H4 (cell line): ENCODE measurements at regions not wholly inside any gene's neighbourhood (a gene's known extent, or its start where the extent isn't known, plus 50 kb on each side); places are given as distances from the start of the nearest gene placed in this dataset.
A peak's percentile ranks its signal among the peaks of the same experiment; 100 is the strongest.

ENCODE experiments used
- DNase-seq: peaks from one replicate; pipeline ENCODE4 v3.0.0-alpha.2; 2015; ENCODE audit warnings: low spot score

DNA sequence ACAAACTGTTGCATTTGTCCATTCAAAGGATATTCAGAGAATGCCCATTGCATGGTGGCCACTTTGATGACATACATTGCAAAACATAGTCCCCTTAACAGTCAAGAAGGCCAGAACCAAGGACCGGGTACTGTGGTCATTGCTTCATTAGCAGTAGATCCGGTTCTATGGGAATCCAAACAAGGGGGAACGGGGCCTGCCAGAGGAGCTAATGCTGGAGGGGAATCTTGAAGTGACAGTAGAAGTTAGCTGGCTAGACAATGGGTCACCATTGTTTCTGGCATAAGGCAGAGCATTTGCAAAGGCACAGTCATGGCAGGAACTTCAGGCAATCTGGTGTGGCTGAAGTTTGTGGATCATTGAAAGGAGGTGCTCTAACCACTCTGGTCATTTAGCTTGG is 279.7 kb downstream of the SS18 start:
- DNase-seq = no peak

DNA sequence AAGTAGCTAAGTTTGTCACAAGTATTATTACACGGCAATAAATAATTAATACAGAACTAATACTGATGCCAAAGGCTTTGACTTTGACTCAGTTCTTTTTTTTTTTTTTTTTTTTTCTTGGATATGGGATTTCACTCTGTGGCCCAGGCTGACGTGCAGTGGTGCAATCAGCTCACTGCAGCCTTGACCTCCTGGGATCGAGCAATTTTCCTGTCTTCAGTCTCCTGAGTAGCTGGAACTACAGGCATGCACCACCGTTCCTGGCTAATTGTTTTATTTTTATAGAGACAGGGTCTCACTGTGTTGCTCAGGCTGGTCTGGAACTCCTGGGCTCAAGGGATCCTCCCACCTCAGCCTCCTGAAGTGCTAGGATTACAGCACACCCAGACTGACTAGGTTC is 284.5 kb downstream of the SS18 start:
- DNase-seq = no peak

DNA sequence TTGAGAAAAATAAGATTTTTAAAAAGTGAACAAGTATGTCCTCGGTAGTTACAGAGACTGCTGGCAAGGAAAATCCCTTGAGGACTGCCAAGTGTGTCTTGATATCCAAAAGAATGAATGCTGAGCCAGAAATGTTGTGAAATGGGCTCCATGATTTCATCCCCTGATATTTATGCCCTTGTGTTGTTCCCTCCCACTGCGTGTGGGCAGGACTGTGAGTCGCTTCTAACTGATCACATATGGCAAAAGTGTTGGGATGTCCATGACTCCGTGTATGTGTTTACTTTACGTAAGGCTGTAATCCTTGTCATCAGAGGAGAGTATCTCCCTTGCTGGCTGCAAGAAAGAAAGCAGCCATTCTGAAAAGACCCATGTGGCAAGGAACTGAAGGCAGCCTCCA is 285.1 kb downstream of the SS18 start:
- DNase-seq = peak; percentile 66

DNA sequence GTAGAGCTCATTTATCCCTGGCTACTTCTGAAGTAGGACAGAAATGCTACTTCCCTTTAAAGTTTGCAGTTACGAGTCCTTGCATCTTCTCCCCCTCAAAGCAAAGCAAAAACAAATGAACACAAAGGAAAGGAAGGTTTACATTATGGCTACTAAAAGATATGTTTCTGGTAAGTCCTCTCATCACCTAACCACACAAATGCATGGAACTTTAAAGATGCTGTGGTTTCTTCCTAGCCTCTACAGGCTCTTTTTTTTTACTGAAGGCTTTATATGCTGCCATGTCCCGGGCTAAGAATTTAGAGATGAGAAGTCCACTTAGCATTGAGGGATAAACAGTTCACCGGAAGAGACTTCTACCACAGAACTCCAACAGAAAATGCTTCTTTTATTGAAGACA is 291.2 kb downstream of the SS18 start:
- DNase-seq = peak; percentile 63

DNA sequence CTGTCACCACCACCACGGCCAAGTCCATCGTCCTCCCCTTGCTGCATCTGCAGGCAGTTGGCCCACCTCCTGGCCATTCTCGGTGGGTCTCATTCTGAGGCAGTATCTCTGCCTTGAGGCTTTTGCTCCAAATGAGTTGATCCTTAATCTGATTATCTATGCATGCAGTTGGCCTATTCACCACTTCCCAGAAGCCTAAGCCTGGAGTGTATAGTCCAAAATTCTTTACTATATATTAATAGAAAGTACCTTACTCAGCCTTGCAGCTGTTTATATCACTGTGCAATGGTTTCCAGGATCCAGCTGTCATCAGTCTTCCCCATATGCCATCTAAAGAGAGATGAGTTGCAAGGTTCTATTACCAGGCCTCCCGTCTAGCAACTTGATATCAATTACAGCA is 292.4 kb downstream of the SS18 start:
- no peak for DNase-seq

DNA sequence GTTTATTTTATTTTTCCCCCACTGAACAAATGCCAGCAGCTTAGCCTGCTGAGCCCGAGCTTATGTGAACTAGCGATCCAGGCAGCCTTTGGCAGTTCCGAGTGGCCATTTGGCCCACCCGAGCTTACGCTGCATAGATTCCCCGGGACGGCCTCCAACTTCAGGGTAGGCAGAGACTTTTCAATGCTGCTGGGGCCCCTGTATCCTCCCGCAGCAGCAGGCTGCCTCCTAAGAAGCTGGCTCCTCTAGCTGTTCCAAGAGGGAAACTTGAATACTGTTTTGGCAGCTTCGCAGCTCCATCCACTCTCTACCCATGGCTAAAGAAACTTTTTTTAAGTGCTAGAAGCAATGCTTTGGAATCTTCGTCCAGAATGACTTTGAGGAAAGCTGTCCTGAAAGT is 295.2 kb downstream of the SS18 start:
- DNase-seq = no peak

DNA sequence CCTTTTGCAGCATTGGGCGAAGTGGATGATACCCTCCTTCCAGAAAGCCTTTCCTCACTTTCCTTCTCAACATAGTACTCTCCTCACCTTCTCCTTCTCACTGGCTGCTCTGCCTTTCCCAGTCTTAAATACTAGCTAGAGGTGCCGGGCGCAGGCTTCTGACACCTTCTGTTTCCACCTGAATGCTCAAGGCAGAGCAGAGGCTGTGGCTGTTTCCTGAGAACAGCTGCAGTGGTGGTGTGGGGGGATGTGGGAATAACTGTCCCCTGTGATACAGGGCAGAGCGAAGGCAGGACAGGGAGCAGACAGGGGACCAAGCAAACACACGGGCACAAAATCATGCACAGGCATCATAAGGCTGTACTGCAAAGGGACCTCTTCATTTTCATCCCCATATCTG is 303.1 kb downstream of the SS18 start:
- DNase-seq = no peak

DNA sequence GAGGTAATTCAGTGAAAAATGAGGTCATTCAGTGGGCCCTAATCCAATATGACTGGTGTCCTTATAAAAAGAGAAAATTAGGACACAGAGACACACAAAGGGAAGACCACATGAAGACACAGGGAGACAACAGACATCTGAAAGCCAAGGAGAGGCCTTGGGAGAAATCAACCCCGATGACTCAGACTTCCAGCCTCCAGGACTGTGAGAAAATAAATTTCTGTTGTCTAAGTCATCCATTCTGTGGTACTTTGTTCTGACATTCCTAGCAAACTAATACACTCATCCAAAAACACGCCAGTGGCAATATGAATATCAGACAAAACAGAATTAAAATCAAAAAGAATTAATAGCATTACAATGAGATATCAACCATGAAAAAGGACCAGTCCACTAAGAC is 303.7 kb downstream of the SS18 start:
- DNase-seq = peak; percentile 32

DNA sequence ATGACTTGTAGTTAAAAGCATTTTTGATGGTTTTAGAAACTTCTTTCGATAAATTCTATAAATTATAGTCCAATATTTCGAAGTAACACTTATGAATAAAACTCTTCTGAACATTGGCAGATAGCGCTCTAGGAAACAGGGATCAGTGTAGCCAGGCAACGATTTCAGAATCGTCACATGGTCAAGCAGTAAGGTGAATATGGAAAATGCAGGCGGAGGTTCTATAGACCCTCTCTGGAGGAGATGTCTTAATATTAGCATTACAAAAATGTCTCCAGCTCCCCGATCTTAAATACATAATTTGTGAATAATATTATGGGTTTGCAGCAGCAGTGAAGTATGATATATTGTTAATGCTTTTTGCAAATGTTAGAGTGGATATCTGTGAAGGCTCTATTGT is 310.3 kb downstream of the SS18 start:
- no peak for DNase-seq

DNA sequence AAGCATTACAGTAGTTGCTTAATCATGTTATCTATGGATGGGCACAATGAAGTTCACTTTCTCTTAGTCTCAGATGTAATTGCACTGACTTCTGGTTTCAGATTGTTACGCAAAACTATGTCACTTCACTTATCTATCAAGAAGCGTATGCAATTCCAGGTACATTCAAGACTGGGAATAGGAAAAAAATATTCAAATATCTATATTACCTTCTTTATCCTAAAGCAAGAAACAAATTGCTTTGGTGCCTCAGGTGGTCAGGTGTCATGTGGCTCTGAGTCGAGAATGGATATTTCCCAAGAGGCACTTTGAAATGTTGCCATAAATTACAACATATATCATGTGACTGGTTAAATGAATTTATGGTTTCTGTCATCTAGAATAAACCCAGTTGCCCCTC is 318.6 kb downstream of the SS18 start:
- no peak for DNase-seq

DNA sequence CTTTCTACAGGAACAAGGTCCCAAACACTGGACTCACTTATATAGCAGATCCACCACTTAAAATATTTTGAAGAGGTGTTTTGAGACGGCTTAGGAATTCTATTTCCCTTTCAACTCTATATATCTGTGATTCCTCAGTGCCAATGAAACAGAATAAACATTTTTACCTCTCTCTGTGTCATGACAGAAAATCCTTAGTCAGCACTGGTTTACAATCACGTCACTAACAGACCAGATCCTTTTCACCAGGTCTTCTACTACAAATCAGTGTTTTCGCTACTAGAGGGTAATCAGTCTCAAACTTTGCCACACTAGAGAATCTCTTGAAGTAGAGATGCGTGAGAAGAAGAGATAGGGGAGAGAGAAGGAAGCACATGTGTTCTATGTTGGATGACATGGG is 325.6 kb downstream of the SS18 start:
- DNase-seq = no peak

DNA sequence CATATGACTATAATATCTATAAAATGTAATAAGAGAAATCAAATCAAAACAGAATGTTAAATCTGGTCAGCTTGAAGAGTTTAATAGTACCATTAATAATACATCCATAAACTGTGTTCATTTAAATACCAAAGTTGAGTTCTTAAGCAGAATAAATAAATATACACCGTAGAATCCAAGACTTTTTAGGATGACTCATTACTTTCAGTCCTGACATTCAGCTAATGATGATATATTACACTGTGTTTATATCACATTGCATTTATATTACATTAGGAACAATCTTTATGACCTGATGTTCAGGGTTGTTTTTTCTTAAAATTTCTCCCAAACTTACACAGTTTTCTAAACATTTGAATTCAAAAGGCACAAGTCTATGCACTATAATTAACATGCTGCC is 331.3 kb downstream of the SS18 start:
- peak; percentile 27 for DNase-seq

DNA sequence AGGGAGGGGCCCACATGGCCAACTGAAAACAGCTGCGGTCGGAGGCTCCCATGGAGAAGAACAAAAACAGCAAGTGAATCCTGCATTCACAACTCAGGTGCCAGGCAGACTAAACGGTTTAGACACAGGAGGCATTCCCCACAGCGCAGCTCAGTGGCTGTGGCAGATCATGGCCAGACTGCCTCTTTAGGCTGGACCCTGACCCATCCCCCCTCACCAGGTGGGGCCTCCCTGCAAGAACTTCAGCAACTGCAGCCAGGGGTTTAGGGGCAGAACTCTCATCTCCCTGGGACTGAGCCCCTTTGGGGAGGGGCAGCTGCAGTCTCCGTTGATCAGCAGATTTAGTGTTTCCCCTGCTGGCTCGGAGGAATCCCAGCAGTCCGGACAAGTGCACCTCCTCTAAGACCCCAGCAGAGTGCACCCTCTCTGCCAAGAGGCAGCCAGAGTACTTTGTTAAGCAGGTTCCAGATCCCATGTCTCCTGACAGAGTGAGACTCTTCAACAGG is 346.7 kb downstream of the SS18 start:
- no peak for DNase-seq

DNA sequence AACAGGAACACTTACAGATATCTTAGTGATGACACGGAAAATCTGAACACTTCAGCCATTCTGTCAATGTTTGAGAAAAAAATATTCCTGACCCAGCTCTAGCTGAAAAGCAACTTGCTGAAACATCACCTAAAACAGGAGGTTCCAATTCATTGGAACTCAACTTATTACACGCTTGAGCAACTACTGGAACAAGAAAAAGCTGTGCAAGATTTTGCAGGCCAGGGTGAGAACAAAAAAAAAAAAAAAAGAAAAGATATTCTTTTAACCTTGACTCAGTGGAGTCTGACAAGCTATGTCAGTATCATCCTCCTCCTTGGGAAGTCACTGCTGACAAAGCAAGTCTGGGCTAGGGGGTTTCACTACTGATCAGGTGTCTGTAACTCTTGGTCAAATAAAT is 351.0 kb downstream of the SS18 start:
- no peak for DNase-seq

DNA sequence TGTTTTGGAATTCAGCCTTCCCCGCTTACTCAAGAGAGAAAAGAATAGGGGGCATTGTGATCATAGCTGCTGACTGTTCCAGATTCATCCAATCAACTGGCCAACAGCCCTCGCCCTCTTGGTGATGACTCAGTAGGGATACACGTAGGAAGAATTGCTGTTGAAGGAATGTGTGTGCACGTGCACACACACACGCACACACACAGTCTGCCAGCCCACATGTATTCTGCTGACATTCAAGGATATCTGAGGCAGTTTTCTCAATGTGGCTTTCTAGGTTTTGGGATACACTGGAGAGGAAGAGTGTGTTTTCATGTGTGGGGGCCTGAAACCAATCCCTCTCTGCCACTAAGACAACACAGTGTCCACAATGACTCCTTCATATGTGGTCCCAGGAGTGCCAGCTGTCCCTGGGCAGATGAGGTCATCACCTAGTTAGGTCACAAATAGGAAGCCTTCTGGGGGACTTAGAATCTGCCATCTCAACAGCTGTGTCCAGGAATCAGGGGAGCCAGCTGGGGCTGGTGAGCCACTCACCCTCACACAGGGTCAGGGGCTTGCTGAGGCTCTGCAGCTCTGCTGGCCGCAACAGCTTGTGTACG is 352.6 kb downstream of the SS18 start:
- DNase-seq = peak; percentile 83

DNA sequence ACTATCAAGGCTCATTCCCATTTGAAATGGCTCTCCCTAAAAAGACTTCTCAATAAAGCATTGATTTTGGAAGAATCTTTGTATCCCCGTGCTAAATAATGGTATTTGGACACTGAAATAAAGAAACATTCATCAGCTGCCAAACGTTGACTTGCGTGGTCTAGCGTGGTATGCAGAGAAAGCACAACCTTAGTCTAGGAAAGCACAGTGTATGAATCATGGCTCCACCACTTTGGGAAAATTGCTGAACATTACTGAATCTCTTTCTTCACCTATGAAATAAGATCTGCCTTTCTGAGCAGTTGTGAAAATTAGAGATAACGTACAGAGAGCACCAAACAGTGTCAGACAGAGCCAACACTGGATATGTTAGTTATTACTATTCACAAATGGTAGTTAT is 353.9 kb downstream of the SS18 start:
- DNase-seq = no peak

DNA sequence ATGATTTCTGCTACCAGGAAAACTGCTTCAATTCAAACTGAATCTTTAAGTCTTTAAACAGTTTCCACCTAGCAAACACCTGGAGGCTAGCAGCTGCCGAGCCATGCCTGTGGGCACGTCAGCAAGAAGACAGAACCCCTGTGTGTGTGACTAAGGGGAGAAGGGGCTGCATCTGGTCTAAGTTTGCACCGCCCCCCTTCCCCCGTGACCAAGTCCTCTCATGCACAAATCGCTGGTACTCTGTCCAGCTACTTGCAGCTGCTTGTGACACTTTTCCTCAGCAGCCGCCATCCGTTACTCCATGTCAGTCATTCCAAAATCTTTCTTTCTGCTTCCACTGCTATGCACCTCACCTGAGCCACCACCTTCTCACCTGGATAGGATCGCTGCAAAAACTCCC is 355.0 kb downstream of the SS18 start:
- DNase-seq = no peak

DNA sequence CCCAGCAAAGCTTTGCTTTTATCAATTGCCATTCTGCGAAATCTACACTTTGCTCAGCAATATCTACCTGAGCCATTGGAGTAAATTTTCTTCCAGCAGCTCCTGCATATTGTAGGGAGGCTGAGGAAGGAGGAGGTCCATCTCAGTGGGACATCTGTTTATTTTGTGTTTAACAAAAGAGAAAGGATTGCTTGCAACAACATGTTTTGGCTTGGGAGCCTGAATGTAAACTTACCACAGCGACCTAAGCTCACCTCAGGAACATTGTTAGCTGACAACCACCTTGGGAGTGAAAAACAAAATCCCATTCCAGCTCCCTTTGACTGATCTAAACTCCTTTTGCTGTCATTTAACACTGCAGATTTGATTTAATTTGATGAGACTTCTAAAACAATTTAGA is 356.1 kb downstream of the SS18 start:
- DNase-seq = no peak

DNA sequence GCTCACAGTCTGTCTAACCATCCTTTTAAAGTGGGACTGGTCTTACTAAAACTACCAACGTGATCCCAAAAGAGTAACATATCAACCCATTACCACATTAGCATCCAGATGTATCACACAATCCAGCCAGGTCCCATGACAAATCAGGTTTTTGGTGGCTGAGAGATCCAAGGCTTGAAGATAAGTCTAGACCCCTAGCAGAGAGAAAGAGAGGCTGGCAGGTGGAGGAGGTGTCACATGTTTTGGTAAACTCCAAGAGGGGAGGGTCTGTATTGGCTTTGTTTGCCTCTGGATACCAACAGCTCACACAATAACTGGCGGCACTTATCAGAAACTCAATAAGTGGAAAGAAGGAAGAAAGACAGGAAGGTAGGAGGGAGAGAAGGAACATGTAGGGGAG is 357.6 kb downstream of the SS18 start:
- no peak for DNase-seq

DNA sequence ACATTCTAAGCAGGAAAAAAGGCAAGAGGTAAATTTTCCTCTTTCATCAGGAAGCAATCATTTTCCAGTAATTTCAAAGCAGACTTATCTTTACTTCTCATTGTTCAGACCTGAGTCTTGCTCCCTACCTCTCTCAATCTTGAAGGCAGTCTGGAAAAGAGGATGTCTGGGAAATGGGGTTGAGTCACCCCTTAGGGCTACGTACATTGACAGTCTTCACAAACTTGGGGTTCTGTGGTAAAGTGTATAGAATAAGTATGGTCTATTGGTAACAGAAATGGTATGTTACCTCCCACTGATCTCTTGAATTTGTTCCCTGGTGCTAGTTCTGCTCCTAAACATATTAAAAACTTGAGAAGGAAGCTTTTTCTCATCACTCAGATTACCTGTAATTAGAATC is 361.3 kb downstream of the SS18 start:
- no peak for DNase-seq

DNA sequence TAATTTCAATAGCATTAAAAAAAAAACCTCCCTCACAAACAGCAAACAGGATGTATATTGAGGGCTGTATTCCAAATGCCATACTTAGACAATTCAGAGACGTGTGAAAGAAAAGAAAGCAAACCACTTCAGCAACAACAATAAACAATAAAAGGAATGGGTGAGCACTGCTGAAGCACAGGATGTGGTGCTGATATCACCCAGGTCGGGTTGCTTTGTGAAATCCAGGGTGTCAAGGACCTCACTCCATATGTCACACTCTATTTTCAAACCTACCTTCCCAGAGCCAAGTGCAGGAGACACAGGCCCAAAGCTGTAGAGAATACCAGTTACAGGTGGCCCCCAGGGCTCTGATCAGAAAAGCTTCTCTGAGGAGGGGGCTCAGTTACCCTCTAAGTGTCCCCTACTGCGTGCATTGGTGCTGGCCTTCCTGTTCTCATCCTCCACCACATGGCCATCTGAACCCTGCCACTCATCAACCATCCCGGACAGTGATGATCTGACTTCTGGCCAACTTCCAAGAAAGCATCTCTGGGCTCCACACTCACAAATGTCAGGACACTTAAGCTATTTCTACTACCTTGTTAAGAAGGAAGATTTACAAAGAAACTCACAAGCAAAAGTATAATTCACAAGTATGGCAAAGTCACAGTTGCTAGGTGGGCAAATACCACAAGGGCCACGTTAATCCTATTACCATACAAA is 363.0 kb downstream of the SS18 start:
- DNase-seq = peak; percentile 32

DNA sequence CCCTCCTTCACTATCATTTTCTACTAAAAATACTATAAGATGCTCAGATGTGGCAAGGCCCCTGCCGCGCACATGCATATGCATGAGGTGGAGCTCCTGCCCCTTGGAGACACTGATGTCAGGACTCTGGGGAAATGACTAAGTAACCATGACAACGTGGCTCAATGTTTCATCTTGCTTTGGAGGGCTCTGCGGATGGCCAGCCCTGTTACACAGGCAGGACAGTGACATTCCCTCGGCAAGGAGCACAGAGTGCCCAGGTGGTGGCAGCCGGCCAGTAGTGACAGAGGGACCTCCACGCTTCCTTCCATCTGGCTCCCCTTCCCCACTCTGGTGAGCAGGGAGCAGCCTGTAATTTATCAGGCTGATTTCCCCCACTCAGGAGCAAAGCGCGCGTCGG is 364.1 kb downstream of the SS18 start:
- no peak for DNase-seq

DNA sequence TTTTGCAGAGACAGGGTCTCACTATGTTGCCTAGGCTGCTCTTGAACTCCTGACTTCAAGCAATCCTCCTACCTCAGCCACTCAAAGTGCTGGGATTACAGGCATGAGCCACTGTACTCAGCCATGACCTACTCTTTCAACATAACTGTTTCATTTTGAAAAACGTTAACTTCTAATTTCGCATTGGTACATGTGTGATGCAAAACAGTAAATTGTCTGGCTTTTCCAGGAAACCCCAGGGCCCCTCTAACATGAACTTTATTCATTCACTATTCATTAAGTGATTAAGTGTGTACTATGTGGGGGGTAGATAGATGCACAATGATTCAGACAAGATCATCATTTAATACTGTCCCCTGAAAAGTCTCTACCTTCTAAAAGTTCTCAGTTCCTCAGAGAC is 364.9 kb downstream of the SS18 start:
- DNase-seq = no peak

DNA sequence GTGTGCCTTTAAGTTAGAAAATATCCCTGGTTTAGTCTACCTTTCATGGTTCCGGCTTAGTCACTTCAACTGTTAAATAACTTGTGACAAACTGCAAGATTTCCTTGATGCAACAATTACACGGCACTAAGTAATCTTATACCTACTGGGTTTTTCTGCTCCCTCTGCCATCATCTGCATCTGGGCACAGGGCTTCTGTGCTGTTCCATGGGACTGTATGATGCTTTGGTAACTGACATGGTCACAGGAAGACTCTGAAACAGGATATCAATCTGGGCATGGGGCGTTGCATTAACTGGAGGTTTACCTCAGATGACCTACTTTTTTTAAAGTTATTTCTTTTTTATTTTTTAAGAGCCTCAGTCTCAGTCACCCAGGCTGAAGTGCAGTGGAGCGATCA is 365.4 kb downstream of the SS18 start:
- no peak for DNase-seq
